ENCODE measurements at regions not wholly inside any gene's neighbourhood (a gene's known extent, or its start where the extent isn't known, plus 50 kb on each side); places are given as distances from the start of the nearest gene placed in this dataset.

- ChIA-PET POLR2A (no interaction called here), CTCF (interaction anchor here (0.6 kb wide), 1 partner anchor 549 kb away, joined by 4 read pairs; no protein-coding TSS in a partner anchor)
- TF ChIP-seq LEF1 (IDR thresholded peaks at IDR 0.05; ENCODE audit: borderline replicate concordance) (no peak), ELF4 (IDR thresholded peaks at IDR 0.05) (no peak), ZNF384 (IDR thresholded peaks at IDR 0.05) (no peak), FOXM1 (IDR thresholded peaks at IDR 0.05; ENCODE audit: borderline replicate concordance) (no peak), SP1 (IDR thresholded peaks at IDR 0.05) (no peak), CTBP1 (IDR thresholded peaks at IDR 0.05; ENCODE audit: borderline replicate concordance) (no peak), L3MBTL2 (conservative IDR thresholded peaks at IDR 0.05) (no peak), TARDBP (IDR thresholded peaks at IDR 0.05) (no peak), SUZ12 (IDR thresholded peaks at IDR 0.05) (no peak), FOXK2 (IDR thresholded peaks at IDR 0.05) (no peak), FOXA1 (IDR thresholded peaks at IDR 0.05) (no peak), HDGF (IDR thresholded peaks at IDR 0.05; ENCODE audit: borderline replicate concordance) (no peak), NFRKB (IDR thresholded peaks at IDR 0.05) (no peak), ARNT (IDR thresholded peaks at IDR 0.05) (no peak), BHLHE40 (IDR thresholded peaks at IDR 0.05; ENCODE audit: borderline replicate concordance) (no peak)
- TF ChIP-seq, protein P1, sequence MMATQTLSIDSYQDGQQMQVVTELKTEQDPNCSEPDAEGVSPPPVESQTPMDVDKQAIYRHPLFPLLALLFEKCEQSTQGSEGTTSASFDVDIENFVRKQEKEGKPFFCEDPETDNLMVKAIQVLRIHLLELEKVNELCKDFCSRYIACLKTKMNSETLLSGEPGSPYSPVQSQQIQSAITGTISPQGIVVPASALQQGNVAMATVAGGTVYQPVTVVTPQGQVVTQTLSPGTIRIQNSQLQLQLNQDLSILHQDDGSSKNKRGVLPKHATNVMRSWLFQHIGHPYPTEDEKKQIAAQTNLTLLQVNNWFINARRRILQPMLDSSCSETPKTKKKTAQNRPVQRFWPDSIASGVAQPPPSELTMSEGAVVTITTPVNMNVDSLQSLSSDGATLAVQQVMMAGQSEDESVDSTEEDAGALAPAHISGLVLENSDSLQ (IDR thresholded peaks at IDR 0.05), result no peak
- DNase-seq (ENCODE audit: extremely low spot score), result peak; percentile 25
Observed at GRCh38 chr2:122451040-122451439, 695.6 kb downstream of the TSN start.

- DNase-seq (ENCODE audit: extremely low spot score), result no peak
- ChIA-PET CTCF (interaction anchor here (0.6 kb wide), 1 partner anchor 549 kb away, joined by 4 read pairs; no protein-coding TSS in a partner anchor), POLR2A (no interaction called here)
- TF ChIP-seq BHLHE40 (IDR thresholded peaks at IDR 0.05; ENCODE audit: borderline replicate concordance) (no peak), FOXK2 (IDR thresholded peaks at IDR 0.05) (no peak), LEF1 (IDR thresholded peaks at IDR 0.05; ENCODE audit: borderline replicate concordance) (no peak), ELF4 (IDR thresholded peaks at IDR 0.05) (no peak), FOXA1 (IDR thresholded peaks at IDR 0.05) (no peak), SP1 (IDR thresholded peaks at IDR 0.05) (no peak), FOXM1 (IDR thresholded peaks at IDR 0.05; ENCODE audit: borderline replicate concordance) (no peak), TARDBP (IDR thresholded peaks at IDR 0.05) (no peak), ZNF384 (IDR thresholded peaks at IDR 0.05) (no peak), SUZ12 (IDR thresholded peaks at IDR 0.05) (no peak), NFRKB (IDR thresholded peaks at IDR 0.05) (no peak)
- TF ChIP-seq, protein P1 (IDR thresholded peaks at IDR 0.05), result no peak
Observed at GRCh38 chr2:122451697-122452096, 696.2 kb downstream of the TSN start.

- ChIA-PET POLR2A (no interaction called here), CTCF (no interaction called here)
- DNase-seq (ENCODE audit: extremely low spot score), result no peak
- no peak for TF ChIP-seq SUZ12 (IDR thresholded peaks at IDR 0.05)
Observed at GRCh38 chr2:122469147-122469546, 713.7 kb downstream of the TSN start.

DNA sequence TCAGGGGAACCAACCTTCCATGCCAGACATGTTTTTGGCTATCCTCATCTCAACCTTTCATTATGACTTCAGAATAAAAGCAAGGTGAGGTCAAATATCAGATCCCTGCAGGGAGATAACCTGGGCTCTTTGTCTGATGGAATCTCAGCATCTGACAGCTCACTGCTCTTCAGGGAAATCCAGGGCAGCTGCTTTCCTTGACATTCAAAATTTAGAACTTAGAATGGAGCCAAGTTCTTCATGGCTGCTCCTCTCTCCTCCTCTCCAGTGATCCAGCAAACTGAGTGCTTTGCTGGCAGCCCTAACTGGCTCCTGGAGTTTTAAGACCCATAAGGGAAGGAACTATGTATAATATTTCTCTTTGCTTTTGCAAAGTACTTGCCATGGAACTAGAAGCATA lies 716.3 kb downstream of the TSN start:
- no peak for DNase-seq (ENCODE audit: extremely low spot score)
- ChIA-PET CTCF (no interaction called here), POLR2A (no interaction called here)
- TF ChIP-seq SP1 (IDR thresholded peaks at IDR 0.05), result no peak
- TF ChIP-seq TARDBP (IDR thresholded peaks at IDR 0.05), result no peak
- no peak for TF ChIP-seq FOXK2 (IDR thresholded peaks at IDR 0.05)
- TF ChIP-seq ZNF384 (IDR thresholded peaks at IDR 0.05), result no peak

- no peak for TF ChIP-seq FOXM1 (IDR thresholded peaks at IDR 0.05; ENCODE audit: borderline replicate concordance)
- TF ChIP-seq CTBP1 (IDR thresholded peaks at IDR 0.05; ENCODE audit: borderline replicate concordance), result no peak
- no peak for TF ChIP-seq FOXK2 (IDR thresholded peaks at IDR 0.05)
- no peak for TF ChIP-seq ARNT (IDR thresholded peaks at IDR 0.05)
- DNase-seq (ENCODE audit: extremely low spot score), result no peak
- POLR2A ChIA-PET, result no interaction called here
- CTCF ChIA-PET, result interaction anchor here (0.6 kb wide), 1 partner anchor 97 kb away, joined by 3 read pairs; no protein-coding TSS in a partner anchor
Observed at GRCh38 chr2:122478117-122478516, 722.7 kb downstream of the TSN start.

DNA sequence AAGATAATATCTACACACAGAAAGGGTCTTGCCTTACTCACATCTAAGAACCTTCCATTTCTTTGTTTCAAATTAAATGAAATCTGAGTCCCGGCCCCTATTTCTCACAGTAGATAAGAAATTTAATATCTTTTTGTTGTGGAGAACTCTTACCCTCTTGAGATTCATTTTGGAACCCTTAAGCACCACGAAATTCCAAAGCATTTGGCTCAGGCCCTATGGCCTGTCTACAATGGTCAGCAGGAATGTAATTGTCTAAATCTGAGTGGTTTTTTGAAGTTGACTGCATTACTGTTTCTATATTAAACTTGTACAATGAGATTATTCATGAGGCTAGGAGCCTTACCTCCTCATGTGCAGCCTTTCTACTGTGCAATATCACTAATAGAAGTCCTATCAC lies 723.3 kb downstream of the TSN start:
- POLR2A ChIA-PET, result no interaction called here
- TF ChIP-seq SP1 (IDR thresholded peaks at IDR 0.05), result no peak
- no peak for TF ChIP-seq ZNF384 (IDR thresholded peaks at IDR 0.05)
- TF ChIP-seq L3MBTL2 (conservative IDR thresholded peaks at IDR 0.05), result no peak
- no peak for TF ChIP-seq FOXK2 (IDR thresholded peaks at IDR 0.05)
- no peak for TF ChIP-seq FOXA1 (IDR thresholded peaks at IDR 0.05)
- no peak for TF ChIP-seq NFRKB (IDR thresholded peaks at IDR 0.05)
- no peak for TF ChIP-seq CTBP1 (IDR thresholded peaks at IDR 0.05; ENCODE audit: borderline replicate concordance)
- no peak for TF ChIP-seq FOXM1 (IDR thresholded peaks at IDR 0.05; ENCODE audit: borderline replicate concordance)
- no peak for TF ChIP-seq ARNT (IDR thresholded peaks at IDR 0.05)
- TF ChIP-seq ELF4 (IDR thresholded peaks at IDR 0.05), result no peak
- no peak for TF ChIP-seq SUZ12 (IDR thresholded peaks at IDR 0.05)
- TF ChIP-seq HDGF (IDR thresholded peaks at IDR 0.05; ENCODE audit: borderline replicate concordance), result no peak
- no peak for TF ChIP-seq TARDBP (IDR thresholded peaks at IDR 0.05)
- TF ChIP-seq, protein P1 (IDR thresholded peaks at IDR 0.05), result no peak
- no peak for TF ChIP-seq LEF1 (IDR thresholded peaks at IDR 0.05; ENCODE audit: borderline replicate concordance)
- no peak for TF ChIP-seq BHLHE40 (IDR thresholded peaks at IDR 0.05; ENCODE audit: borderline replicate concordance)
- CTCF ChIA-PET, result no interaction called here
- no peak for DNase-seq (ENCODE audit: extremely low spot score)

Measured in HEK293T (cell line).